AG08395 (cell line): ENCODE measurements at regions not wholly inside any gene's neighbourhood (a gene's known extent, or its start where the extent isn't known, plus 50 kb on each side); places are given as distances from the start of the nearest gene placed in this dataset.

ENCODE experiments used
- DNase-seq: peaks from one replicate; pipeline ENCODE4 v3.0.0; 2012; ENCODE audit warnings: mixed read lengths, low spot score

DNA sequence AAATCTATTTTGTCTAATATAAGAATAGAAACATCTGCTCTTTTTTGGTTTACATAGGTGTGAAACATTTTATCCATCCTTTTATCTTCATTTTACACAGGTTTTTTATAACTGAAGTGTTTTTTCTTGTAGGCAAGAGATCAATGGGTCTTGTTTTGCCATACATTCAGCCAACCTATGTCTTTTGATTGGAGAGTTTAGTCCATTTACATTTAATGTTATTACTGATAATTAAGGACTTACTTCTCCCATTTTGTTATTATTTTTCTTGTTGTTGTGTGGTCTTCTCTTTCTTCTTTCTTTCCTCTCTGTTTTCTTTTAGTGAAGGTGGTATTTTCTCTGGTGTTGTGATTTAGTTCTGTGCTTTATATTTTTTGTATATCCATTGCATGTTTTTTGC lies 785.3 kb downstream of the ARAP2 start:
- no peak for DNase-seq

DNA sequence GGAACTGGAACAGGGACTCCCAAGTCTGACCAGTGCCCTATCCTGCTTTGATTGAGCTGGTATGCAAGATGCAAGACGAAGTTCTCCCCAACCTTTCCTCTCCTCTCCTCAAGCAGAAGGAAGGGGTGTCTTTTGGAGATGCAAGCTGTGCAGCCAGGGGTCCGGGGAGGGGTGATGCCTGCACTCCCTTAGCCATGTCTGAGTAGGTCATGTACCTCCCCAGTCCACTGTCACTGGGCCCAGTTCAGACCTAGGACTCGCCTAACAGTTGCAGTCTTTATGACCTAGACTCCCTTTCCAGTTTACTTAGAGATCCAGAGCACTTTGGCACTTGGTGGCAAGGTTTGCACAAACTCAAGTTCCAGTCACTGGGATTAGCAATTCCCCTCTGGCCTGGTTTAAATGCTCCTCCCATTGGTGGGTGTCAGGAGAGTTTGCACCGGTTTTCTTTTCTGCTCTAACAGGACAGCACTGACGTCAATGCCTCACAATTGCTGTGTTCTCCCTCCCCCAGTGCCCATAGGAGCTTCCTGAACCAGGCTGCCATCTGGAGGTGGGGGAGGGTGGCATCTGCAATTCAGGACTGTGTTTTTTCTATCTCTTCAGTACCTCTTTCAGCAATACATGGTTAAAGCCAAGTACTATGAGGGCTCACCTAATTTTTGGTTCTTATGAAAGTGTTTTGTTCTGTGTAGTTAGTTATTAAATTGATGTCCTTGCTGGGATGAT lies 782.2 kb downstream of the ARAP2 start:
- no peak for DNase-seq

DNA sequence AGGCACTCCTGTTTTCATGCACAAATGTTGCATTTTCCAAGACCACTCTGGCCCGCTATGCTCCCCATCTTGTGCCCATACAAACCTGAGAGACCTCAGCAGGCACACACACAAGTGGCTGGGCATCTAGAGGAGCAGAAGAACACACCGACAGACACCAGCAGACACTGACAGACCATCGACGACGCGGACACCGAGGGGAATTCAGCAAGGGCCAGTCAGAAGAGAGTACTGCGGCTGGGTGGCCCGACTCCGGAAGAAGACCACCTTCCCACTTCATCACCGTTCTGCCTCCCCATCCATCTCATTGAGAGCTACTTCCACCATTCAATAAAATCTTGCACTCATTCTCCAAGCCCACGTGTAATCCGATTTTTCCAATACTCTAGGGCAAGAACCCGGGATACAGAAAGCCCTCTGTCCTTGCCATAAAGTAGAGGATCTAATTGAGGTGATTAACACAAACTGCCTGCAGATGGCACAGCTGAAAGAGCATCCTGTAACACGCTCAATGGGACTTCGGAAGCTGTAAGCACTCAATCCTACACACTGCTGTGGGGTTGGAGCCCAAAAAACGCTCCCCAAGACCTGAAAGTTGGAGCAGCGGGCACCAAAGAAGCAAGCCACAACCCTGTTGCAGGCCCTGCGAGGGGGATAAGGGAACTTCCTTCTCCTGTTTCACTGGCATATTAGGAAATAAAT lies 780.9 kb downstream of the ARAP2 start:
- no peak for DNase-seq

DNA sequence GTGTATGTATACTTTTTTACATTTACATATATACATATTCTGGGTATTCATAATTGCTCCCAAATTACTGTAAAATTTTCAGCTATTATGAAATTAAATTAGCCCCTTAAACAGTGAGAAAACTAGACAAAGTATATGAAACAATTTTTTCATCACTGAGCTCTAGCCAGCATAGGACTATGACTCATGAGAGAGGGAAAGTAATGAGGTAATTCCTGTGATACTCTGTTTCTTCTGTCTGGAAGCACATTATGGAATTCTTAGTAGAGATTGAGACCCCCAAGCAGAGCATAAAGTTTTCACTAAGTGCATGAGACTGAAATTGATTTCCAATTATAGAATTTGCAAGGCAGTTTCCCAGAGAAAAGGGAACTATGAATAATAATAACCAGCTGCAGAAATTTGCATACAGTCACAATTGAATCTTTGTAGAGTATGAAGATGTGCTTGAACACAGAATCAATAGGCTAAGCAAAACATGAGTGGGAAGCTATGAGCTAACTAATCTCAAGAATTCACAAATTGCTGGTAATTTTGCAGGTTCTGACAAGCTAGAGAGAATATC lies 779.3 kb downstream of the ARAP2 start:
- no peak for DNase-seq

DNA sequence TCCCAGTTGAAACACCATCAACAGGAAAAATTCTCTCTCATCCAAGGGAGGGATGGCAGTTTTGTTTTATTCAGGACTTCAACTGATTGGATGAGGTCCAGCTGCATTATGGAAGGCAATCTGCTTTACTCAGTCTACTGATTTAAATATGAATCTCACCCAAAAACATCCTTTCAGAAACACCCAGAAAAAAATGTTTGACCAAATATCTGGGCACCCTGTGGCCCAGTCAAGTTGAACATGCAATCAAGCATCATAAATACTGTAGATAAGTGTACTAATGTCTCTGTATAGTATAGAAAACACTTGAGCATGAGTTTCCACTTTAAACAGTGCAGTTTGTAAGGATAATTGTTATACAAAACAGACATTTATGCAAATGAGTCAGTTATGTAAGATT lies 753.2 kb downstream of the ARAP2 start:
- DNase-seq, result no peak

DNA sequence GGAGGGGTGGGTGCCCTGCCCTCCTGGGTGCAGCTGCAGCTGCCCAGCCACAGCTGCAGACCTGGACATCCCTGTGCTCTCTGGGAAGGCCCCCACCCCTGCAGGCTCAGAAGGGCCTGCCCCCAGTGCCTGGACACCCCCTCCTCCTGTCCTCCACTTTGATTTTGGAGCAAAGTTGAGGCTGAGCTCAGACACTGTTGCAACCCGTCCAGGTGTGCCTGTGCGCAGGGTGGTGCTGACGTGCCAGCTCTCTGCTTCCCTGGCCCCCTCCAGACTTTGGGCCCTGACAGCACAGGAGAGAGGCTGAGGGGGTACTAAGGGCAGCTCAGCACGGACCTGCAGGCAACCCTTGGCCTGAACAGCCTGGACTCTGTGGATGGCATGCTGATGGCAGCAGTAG lies 750.3 kb downstream of the ARAP2 start:
- no peak for DNase-seq

DNA sequence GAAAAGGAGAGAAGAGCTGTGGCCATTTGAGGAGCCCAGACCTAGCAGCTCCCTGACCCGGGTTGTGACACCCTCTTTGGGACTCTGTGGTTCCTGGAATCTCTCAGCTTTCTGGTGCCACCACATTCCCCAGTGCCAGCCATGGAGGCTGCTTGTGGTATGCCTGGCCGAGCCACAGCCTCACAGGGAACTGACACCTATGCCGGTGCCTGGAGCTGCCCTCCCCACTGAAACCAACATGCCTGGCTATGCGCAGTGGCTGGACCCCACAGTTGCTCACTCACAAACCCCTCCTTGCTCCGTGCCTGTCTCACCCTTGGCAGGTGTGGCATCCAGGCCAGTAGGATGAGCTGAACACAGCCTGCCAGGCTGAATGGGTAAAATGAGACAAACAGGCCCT lies 749.4 kb downstream of the ARAP2 start:
- DNase-seq, result no peak

DNA sequence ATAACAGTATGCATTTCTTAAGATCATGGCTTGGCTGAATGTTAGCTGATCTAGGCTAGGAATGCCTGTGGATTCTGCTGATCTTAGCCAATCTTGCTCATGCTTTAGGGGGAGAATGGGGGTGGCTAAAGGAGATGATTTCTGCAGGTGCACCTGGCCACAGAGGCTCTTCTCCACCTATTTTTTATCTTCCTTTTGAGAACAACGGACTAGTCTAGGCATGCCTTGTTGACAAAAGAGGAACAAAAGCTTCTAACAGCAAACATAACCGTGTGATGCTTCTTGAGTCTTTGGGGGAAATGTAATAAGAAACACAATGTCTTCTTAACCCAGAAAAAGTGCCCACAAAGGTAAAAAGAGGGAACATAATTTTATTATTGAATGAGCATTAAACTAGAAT lies 743.5 kb downstream of the ARAP2 start:
- no peak for DNase-seq

DNA sequence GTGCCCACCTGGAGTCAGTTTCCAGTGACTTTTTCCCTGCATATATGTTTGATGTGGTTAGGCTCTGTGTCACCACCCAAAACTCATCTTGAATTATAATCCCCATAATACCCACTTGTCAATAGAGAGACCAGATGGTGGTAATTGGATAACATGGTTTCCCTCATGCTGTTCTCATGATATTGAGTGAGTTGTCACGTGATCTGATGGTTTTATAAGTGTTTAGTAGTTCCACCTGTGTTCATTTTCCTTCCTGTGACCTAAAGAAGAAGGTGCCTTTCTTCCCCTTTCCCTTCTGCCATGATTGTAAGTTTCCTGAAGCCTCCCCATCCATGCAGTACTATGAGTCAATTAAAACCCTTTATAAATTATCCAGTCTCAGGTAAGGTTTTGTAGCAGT lies 740.9 kb downstream of the ARAP2 start:
- DNase-seq, result no peak

DNA sequence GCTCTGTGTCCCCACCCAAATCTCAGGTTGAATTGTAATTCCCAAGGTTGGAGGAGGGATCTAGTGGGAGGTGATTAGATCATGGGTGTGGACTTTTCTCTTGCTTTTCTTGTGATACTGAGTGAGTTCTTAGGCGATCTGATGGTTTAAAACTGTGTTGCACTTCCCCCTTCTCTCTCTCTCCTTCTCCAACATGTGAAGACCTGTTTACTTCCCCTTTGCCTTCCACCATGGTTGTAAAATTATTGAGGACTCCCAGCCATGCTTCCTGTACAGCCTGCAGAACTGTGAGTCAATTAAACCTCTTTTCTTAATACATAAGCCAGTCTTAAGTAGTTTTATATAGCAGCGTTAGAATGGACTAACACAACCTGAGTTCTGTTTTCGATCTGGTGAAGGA lies 738.2 kb downstream of the ARAP2 start:
- DNase-seq, result no peak

DNA sequence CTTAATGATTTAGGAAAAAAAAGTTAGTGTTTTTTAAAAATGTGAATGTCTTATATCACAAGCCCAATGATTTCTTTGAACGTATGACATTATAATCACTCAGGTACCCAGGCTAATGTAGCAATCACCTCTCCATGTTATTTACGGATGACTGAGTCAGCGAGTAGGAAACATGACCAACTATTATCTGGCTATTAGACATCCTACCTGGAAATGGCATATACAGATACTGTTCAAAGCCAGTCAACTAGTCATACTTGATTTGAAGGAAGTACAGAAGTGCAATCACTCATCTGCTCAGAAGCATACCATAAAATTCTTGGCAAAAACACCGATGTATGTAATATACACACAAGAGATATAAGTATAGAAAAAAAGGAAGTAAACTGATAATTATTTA lies 732.5 kb downstream of the ARAP2 start:
- DNase-seq, result no peak

DNA sequence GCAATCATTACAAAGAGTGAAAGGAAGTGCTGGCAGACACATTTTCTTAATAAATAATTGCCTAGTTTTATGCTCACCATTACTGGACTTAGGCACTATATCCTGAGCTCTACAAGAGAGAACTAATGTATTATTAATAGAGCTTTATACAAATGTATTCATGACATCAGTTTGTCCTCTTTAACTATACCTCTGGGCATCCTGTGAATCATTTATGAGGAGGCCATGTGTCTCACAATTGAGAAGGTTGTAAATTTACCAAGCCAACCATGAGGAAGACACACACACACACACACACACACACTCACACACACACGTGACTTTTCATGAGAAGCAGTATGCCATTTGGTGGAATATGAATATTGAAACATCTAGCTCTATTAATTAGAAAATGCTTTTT lies 728.2 kb downstream of the ARAP2 start:
- DNase-seq, result no peak

DNA sequence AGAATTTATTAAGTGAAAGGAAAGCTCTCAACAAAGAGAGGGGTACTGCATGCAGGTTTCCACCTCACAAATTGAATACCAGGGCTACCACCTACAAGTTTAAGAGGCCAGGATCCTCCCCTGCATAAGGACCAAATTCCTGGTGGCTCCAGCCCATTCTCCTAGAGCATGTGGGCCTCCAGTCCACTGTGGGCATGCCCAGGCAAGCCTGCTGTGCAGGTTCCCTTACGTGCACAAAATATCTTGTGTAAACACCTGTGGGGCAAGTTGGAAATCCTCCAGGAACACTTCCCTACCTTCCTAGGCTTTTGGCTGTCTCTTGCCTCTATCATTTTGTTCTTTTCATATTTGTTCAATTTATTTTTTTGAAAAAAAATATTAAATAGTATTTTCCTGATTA lies 724.3 kb downstream of the ARAP2 start:
- no peak for DNase-seq

DNA sequence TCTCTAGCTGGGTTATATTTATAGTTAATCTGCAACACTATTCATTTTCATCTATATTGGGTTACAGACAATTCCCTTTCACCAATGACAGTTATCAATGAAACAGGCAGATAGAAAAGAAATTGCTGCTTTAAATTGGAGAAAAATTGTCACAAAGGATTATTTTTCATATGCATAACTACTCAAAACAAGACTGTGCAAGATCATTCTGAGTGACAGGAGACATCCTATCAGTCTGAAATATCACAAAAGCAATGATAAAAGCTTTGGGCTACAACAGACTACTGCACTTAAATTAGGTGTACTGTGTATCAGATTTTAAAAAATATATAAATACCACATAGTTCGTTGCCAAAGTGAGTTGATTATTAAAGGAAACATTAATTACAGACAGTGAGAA lies 722.6 kb downstream of the ARAP2 start:
- DNase-seq, result no peak

DNA sequence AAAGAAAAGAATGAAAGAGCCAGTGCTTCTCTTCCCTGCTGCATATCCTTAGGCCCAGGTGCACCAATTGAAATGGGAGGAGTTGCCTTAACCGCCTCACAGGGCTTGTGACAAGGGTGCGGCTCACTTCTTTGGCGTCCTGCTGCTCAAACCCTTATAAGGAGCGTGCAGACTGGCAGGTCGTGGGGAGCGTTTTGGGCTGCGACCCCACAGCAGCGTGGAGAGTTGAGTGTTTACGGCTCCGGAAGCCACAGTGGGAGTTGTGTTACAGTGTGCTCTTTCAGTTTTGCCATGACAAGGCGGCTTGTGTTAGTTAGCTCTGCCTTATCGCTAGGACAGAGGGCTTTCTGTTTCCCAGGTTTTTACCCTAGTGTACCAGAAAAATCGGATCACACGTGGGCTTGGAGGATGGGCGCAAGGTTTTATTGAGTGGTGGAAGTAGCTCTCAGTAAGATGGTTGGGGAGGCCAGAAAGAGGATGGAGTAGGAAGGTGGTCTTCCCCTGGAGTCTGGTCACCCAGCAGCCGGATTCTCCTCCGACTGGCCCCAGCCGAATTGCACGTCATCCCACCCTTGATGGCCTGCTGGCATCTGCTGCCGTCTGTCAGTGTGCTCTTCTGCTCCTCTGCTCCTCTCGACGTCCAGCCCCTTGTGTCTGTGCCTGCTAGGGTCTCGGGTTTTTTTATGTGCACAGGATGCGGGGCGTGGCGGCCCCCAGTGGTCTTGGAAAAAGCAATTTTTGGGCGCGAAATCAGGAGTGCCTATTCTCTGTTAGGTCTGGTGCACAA lies 718.9 kb downstream of the ARAP2 start:
- no peak for DNase-seq

DNA sequence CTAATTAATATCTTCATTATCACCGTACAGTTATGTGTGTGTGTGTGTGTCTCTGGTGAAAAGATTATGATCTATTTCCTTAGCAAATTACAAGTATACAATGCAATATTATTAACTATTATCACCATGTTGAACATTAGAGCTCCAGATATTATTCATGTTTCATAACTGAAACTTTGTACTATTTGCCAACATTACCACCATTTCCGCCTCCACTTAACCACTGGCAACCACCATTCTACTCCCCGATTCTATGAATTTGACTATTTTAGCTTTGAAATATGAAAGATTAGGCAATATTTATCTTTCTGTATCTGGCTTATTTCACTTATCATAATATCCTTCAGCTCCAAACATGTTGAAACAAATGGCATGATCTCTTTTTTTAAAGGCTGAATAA lies 717.9 kb downstream of the ARAP2 start:
- no peak for DNase-seq

DNA sequence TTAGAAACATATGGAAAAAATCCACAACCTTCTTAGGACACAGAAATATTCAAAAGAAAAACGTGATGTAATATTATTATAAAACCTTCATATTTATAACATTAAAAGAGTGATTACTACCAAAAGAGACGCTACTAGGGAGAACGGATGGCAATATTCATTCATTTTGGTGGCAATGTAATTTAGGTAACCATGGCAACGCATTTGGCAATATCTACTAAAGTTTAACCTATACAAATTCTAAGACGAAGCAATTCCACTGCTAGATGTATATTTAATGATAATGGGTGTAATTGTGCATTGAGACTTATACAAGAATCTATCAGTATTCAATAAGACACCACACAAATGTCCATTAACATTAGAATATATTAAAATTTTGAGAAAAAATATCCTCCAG lies 709.4 kb downstream of the ARAP2 start:
- DNase-seq, result no peak

DNA sequence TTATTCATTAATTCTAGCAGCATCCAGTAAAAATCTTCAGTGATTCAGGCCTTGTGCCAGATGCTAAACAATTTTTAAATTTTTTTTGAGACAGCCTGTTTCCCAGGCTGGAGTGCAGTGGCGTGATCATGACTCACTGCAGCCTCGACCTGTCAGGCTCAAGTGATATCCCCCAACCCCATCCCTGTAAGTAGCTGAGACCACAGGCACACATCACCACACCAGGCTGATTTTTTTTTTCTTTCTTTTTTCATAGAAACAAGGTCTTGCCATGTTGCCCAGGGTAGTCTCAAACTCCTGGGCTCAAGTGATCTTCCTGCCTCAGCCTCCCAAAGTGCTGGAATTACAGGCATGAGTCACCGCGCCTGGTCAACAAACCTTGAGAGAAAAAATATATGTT lies 705.5 kb downstream of the ARAP2 start:
- no peak for DNase-seq

DNA sequence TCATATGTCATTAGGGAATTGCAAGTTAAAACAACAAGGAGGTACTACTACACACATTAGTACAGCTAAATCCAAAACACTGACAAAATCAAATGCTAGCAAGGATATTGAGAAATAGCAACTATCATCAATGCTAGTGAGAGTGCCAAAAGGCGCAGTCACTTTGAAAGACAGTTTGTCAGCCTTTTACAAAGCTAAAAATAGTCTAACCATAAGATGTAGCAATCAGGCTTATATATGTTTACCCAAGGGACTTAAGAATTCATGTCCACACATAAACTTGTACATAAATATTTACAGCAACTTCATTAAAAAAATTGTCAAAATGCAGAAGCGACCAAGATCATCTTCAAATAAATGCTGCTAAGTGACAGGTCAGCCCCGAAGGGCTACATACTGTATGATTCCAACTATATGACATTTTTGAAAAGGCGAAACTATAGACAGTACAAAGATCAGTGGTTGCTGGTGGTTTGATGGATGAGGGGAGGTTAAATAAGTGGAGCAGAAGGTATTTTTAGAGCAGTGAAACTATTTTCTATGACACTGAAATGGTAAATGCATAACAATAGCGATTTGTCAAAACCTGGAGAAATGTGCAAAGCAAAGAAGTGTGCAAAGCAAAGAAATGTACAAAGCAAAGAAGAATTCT lies 704.8 kb downstream of the ARAP2 start:
- no peak for DNase-seq

DNA sequence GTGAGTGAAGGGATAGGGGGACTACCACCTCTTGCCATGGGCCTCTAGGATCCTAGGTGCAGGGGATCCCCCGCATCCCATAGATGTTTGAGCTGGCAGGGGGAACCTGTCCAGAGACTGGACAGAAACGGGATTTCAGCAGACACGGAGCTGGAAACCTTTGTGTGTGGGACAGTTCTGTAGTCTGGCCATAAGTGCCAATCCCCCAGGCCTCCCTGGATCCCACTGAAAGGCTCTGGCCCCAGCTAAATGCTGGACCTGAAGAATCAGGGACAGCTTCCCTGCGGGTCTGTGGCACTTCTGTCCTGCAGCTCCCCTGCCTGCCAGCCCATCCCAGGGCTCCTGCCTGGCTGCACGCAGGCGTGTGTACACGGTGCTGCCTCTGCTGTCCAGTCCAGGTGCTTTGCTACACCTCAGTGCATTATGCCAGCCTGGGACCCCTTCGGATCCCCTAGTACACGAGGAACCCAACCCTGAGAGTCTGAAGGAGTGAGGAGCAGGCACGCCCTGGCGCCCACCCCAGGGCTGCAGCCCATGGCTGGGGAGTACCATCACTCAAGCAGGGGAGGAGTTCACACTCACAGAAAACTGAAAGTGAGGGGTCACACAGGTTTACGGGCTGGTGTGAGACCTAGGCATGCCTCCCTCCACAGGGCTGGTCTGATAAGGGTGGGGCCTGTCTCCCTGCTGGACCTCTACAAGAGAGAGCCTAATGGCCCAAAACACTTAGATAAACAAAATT lies 703.0 kb downstream of the ARAP2 start:
- no peak for DNase-seq

DNA sequence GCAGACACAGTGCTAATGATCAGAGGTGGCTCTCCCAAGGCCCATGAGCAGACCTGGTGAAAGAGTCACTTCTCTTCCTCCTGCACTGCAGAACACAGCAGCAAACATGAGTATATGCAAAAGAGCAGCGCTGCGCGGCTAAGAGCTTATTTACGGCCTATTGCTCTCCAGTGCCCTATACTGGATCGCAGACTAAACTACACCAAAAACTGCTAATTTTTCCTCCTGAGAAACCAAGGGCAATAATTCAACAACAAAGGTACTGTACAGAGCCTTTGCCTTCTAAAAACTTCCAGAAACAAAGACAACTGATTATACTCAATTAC lies 702.5 kb downstream of the ARAP2 start:
- DNase-seq, result no peak

DNA sequence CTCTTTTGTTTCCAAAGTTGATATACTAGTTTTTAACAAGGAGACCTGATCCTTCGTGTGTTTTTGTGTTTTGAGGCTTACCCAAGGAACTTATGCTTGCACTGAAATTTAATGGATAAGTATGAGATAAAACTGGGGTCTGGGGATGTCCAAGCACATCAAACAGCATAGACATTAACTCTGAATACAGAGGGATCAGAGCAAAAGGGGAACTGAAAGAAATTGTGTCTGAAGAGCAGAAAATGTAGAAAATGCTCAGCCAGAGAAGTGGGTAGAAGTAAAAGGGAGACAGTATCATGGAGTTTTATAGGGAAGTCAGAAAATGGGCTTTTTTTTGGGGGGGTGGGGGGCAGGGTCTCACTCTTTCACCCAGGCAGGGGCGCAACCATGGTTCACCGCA lies 695.4 kb downstream of the ARAP2 start:
- no peak for DNase-seq
